ENCODE measurements at regions not wholly inside any gene's neighbourhood (a gene's known extent, or its start where the extent isn't known, plus 50 kb on each side); places are given as distances from the start of the nearest gene placed in this dataset.

GRCh38 chr2:58890865-58891525 is 649.9 kb upstream of the FANCL start:
- Histone ChIP-seq H3K79me2 (ENCODE audit: control insufficient read depth in 1 of 2, insufficient read depth in 2 of 2, low read length in 2 of 2) (no peaks in the 10 kb centered on the region), H3K36me3 (ENCODE audit: control insufficient read depth in 2 of 4, insufficient read depth in 4 of 4, low read length in 3 of 4) (no peaks in the 10 kb centered on the region), H3K14ac (ENCODE audit: insufficient read length) (no peak overlapping the region), H2BK120ac (replicated peaks; ENCODE audit: low read depth, low read length) (no peak overlapping the region), H3K9ac (replicated peaks in 1 of 4; ENCODE audit: extremely low read depth in 1 of 4, low read depth in 3 of 4, low read length in 3 of 4) (no peak overlapping the region), H4K20me1 (replicated peaks in 1 of 2; ENCODE audit: control insufficient read depth in 1 of 2, insufficient read depth in 2 of 2, low read length in 2 of 2) (no peaks in the 10 kb centered on the region), H2AFZ (ENCODE audit: low read length) (no peak overlapping the region), H3K23ac (ENCODE audit: insufficient read length) (no peak overlapping the region), H3K56ac (replicated peaks; ENCODE audit: insufficient read length, low read depth, low read length) (no peak overlapping the region), H2BK15ac (ENCODE audit: low read length) (no peak overlapping the region), H2BK5ac (ENCODE audit: low read depth, low read length) (no peak overlapping the region), H4K8ac (ENCODE audit: extremely low read depth, insufficient read depth, low read length) (no peak overlapping the region), H3K23me2 (ENCODE audit: low read depth, low read length) (no peaks in the 10 kb centered on the region), H2BK20ac (ENCODE audit: low read length) (no peak overlapping the region), H3K4me2 (ENCODE audit: insufficient read depth in 1 of 2, low read depth in 2 of 2, low read length in 2 of 2) (no peak overlapping the region), H3K18ac (ENCODE audit: extremely low read depth, low read length) (no peak overlapping the region), H4K91ac (replicated peaks; ENCODE audit: insufficient read length, low read length) (no peak overlapping the region), H3K27me3 (replicated peaks in 1 of 4; ENCODE audit: control insufficient read depth in 3 of 4, extremely low read depth in 1 of 4, insufficient read depth in 3 of 4, low read length in 3 of 4) (no peaks in the 10 kb centered on the region), H3K79me1 (ENCODE audit: low read depth, low read length) (no peaks in the 10 kb centered on the region), H3K4me3 (ENCODE audit: extremely low read depth in 1 of 4, insufficient read depth in 2 of 4, low read depth in 3 of 4, low read length in 4 of 4) (no peak overlapping the region), H3K4ac (replicated peaks; ENCODE audit: insufficient read length, low read depth, low read length) (no peak overlapping the region), H4K5ac (ENCODE audit: insufficient read length, low read depth, low read length) (no peak overlapping the region), H2AK5ac (ENCODE audit: low read depth, low read length) (no peak overlapping the region), H2BK12ac (ENCODE audit: low read depth, low read length) (no peak overlapping the region), H3K9me3 (ENCODE audit: insufficient read depth in 2 of 2, low read depth in 1 of 2, low read length in 1 of 2) (no peaks in the 10 kb centered on the region), H3K27ac (ENCODE audit: low read depth, low read length) (no peak overlapping the region), H3K4me1 (replicated peaks in 1 of 4; ENCODE audit: control insufficient read depth in 3 of 4, insufficient read depth in 4 of 4, low read length in 3 of 4) (no peaks in the 10 kb centered on the region)
- 74% methylated on average over 2 of the region's 2 CpGs; no CpG with 5 or more reads in 1 of the 2 experiments for WGBS, 2 experiments (ENCODE audit: extremely low coverage in 1 of 2, insufficient coverage in 1 of 2, insufficient read length in 1 of 2, insufficient replicate concordance in 2 of 2, low coverage in 1 of 2, low lambda C conversion rate in 2 of 2, missing lambda C conversion rate in 1 of 2)
- no peak for FAIRE-seq
- DNase-seq (ENCODE audit: low read depth in 1 of 2, low spot score in 2 of 2): no peak
- ChIA-PET POLR2A (ENCODE audit: partially characterized antibody) (no interaction called here), CTCF (ENCODE audit: partially characterized antibody) (interaction anchor here (0.7 to 1.9 kb wide), 7 partner anchors 15 to 128 kb away, joined by 3 to 6 read pairs (median 3); no protein-coding TSS in a partner anchor)
- no peak for TF ChIP-seq KDM5A (IDR thresholded peaks at IDR 0.05; ENCODE audit: low read length)
- peak in 1 of 3 experiments; percentile 24; a peak in 1 of 4 replicates for TF ChIP-seq CTCF (IDR thresholded peaks at IDR 0.05; ENCODE audit: control extremely low read depth in 1 of 3, insufficient read depth in 1 of 3, low read depth in 1 of 3, low read length in 3 of 3)
- peak; percentile 50 to 55 for TF ChIP-seq RAD21 (IDR thresholded peaks at IDR 0.05 in 1 of 2, conservative IDR thresholded peaks at IDR 0.05 in 1 of 2; ENCODE audit: low read depth in 2 of 2, low read length in 2 of 2)
